WTC11 (cell line): ENCODE measurements at regions not wholly inside any gene's neighbourhood (a gene's known extent, or its start where the extent isn't known, plus 50 kb on each side); places are given as distances from the start of the nearest gene placed in this dataset.

ENCODE experiments used
- ATAC-seq: fragments of 200-7000 bp; cut with Tn5 transposase; 2 replicates; pipeline ENCODE4 v1.10.0; 2021; ENCODE audit warnings: mild to moderate bottlenecking, moderate library complexity
- CTCF ChIA-PET: fragments of 300-600 bp; sonication (Branson Sonifier 250); formaldehyde crosslinking; loops from one replicate; lab custom pipeline; 2021; ENCODE audit warnings: antibody characterized with exemption; lab: Charles Lee
- POLR2A ChIA-PET: fragments of 350-600 bp; sonication (Branson Sonifier 250); formaldehyde crosslinking; loops from one replicate; lab custom pipeline; 2021; ENCODE audit warnings: antibody characterized with exemption; lab: Charles Lee
- DNase-seq: peaks from one replicate; pipeline ENCODE4 v3.0.0; 2021; ENCODE audit warnings: low spot score
- H3K27ac Mint-ChIP-seq: 2 replicates; pipeline ENCODE4 v1.8.0; 2021; ENCODE audit warnings: mixed read lengths
- H3K27me3 Mint-ChIP-seq: 2 replicates; pipeline ENCODE4 v1.8.0; 2021; ENCODE audit warnings: low read depth, mild to moderate bottlenecking, moderate library complexity, mixed read lengths
- H3K36me3 Mint-ChIP-seq: 2 replicates; pipeline ENCODE4 v1.8.0; 2021; ENCODE audit warnings: mixed read lengths
- H3K4me1 Mint-ChIP-seq: 2 replicates; pipeline ENCODE4 v1.8.0; 2022; ENCODE audit warnings: mixed read lengths
- H3K4me3 Mint-ChIP-seq: 2 replicates; pipeline ENCODE4 v1.8.0; 2021; ENCODE audit warnings: mild to moderate bottlenecking, moderate library complexity, mixed read lengths
- H3K9me3 Mint-ChIP-seq: 2 replicates; pipeline ENCODE4 v1.8.0; 2021; ENCODE audit warnings: mixed read lengths
- CREM ChIP-seq: sonication (generic); formaldehyde crosslinking; IDR thresholded peaks from 2 replicates; pipeline ENCODE4 v1.8.1; 2022; ENCODE audit warnings: mild to moderate bottlenecking, missing genetic modification reagents, moderate library complexity
- FOXP1 ChIP-seq: sonication (generic); formaldehyde crosslinking; IDR thresholded peaks from 2 replicates; pipeline ENCODE4 v1.8.0; 2022; ENCODE audit warnings: missing genetic modification reagents, mild to moderate bottlenecking, moderate library complexity, borderline replicate concordance
- OVOL2 ChIP-seq: fragments of 250-450 bp; sonication (Bioruptor Pico); IDR thresholded peaks from 2 replicates; pipeline ENCODE4 v1.9.0; 2021; ENCODE audit warnings: mild to moderate bottlenecking, borderline replicate concordance
- PRRX2 ChIP-seq: fragments of 250-450 bp; sonication (Bioruptor Pico); IDR thresholded peaks from 2 replicates; pipeline ENCODE4 v1.8.0; 2021; ENCODE audit warnings: mild to moderate bottlenecking
- RELA ChIP-seq: sonication (generic); formaldehyde crosslinking; IDR thresholded peaks from 2 replicates; pipeline ENCODE4 v1.8.1; 2022; ENCODE audit warnings: missing genetic modification reagents, mild to moderate bottlenecking, borderline replicate concordance
- SOX15 ChIP-seq: fragments of 250-450 bp; sonication (Bioruptor Pico); IDR thresholded peaks from 2 replicates; pipeline ENCODE4 v1.9.0; 2021; ENCODE audit warnings: mild to moderate bottlenecking
- ZBTB21 ChIP-seq: sonication (generic); formaldehyde crosslinking; IDR thresholded peaks from 2 replicates; pipeline ENCODE4 v1.8.1; 2023; ENCODE audit warnings: mild to moderate bottlenecking, missing genetic modification reagents, borderline replicate concordance
- ZNF138 ChIP-seq: sonication (generic); formaldehyde crosslinking; conservative IDR thresholded peaks from 2 replicates; pipeline ENCODE4 v1.8.1; 2022; ENCODE audit warnings: mild to moderate bottlenecking, moderate library complexity, missing genetic modification reagents
- ZNF263 ChIP-seq: sonication (generic); formaldehyde crosslinking; IDR thresholded peaks from 2 replicates; pipeline ENCODE4 v1.8.1; 2022; ENCODE audit warnings: low read depth, mild to moderate bottlenecking, moderate library complexity, missing genetic modification reagents
- ZNF416 ChIP-seq: fragments of 250-450 bp; sonication (Bioruptor Pico); IDR thresholded peaks from 2 replicates; pipeline ENCODE4 v1.9.0; 2021; ENCODE audit warnings: mild to moderate bottlenecking, inconsistent platforms
- TF ChIP-seq, protein P1 (sequence below): sonication (generic); formaldehyde crosslinking; IDR thresholded peaks from 2 replicates; pipeline ENCODE4 v1.8.1; 2023; ENCODE audit warnings: mild to moderate bottlenecking, missing genetic modification reagents, moderate library complexity
- TF ChIP-seq, protein P2 (sequence below): fragments of 250-450 bp; sonication (Bioruptor Pico); IDR thresholded peaks from 2 replicates; pipeline ENCODE4 v2.1.2; 2022; ENCODE audit warnings: mild to moderate bottlenecking, moderate library complexity
- TF ChIP-seq, protein P3 (sequence below): sonication (generic); formaldehyde crosslinking; IDR thresholded peaks from 2 replicates; pipeline ENCODE4 v1.8.0; 2023; ENCODE audit warnings: missing genetic modification reagents
- TF ChIP-seq, protein P4 (sequence below): sonication (generic); formaldehyde crosslinking; IDR thresholded peaks from 2 replicates; pipeline ENCODE4 v1.8.1; 2023; ENCODE audit warnings: mild to moderate bottlenecking, missing genetic modification reagents
- TF ChIP-seq, protein P5 (sequence below): sonication (generic); formaldehyde crosslinking; conservative IDR thresholded peaks from 2 replicates; pipeline ENCODE4 v1.8.1; 2023; ENCODE audit warnings: mild to moderate bottlenecking, low read depth, missing genetic modification reagents, moderate library complexity
- TF ChIP-seq, protein P6 (sequence below): fragments of 250-450 bp; sonication (Bioruptor Pico); IDR thresholded peaks from 2 replicates; pipeline ENCODE4 v1.9.0; 2021; ENCODE audit warnings: mild to moderate bottlenecking

DNA sequence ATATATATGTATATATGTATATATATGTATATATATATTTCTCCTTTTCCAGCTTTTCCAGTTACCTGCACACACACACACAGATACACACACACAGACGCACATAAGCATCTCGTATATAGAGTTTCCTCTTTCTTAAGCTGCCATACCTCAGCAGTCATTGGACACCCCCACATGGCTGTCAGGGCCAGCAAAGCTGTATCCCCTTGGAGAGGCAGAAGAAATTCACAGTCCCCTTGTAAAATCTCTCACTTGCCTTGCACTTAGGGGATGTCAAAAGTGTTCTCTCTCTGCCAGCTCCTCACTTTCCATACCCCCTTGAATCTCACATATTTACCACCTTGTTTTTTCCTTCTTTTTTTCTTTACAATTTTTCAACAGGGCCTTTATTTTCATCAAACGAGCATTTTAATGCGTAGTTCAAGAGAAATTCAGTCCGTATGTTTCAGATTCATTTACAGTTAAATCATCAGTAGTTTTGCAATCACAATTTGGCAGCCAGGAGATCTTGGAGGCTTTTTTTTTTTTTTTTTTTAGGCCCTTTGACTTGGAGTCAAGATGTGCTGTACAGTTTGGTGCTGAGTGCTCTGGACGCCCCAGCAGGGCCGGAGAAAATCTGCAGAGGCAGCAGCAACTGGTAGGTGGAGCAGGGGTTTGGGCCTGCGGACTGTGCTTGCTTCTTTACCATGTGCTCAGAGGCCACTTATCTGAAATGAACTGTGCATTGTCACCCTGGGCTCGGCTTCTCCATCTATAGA, 244.9 kb upstream of the KLF4 start:
- no peak overlapping the region for H3K27ac Mint-ChIP-seq
- H3K36me3 Mint-ChIP-seq = no peaks in the 10 kb centered on the region
- no peaks in the 10 kb centered on the region; the same call in 1 of the 2 replicates for H3K27me3 Mint-ChIP-seq
- CTCF ChIA-PET = no interaction called here
- DNase-seq (no peak), ATAC-seq (no peak)
- peaks cover 9% of the 10 kb centered on the region for H3K4me1 Mint-ChIP-seq
- POLR2A ChIA-PET = interaction anchor here (0.7 kb wide), 1 partner anchor 98 kb away, joined by 8 read pairs; no protein-coding TSS in a partner anchor
- no peaks in the 10 kb centered on the region for H3K9me3 Mint-ChIP-seq
- TF ChIP-seq, protein P1, sequence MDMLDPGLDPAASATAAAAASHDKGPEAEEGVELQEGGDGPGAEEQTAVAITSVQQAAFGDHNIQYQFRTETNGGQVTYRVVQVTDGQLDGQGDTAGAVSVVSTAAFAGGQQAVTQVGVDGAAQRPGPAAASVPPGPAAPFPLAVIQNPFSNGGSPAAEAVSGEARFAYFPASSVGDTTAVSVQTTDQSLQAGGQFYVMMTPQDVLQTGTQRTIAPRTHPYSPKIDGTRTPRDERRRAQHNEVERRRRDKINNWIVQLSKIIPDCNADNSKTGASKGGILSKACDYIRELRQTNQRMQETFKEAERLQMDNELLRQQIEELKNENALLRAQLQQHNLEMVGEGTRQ (CRISPR knock-in tag) = no peak
- TF ChIP-seq OVOL2 (CRISPR knock-in tag) (no peak), FOXP1 (CRISPR knock-in tag) (no peak)
- TF ChIP-seq, protein P2, sequence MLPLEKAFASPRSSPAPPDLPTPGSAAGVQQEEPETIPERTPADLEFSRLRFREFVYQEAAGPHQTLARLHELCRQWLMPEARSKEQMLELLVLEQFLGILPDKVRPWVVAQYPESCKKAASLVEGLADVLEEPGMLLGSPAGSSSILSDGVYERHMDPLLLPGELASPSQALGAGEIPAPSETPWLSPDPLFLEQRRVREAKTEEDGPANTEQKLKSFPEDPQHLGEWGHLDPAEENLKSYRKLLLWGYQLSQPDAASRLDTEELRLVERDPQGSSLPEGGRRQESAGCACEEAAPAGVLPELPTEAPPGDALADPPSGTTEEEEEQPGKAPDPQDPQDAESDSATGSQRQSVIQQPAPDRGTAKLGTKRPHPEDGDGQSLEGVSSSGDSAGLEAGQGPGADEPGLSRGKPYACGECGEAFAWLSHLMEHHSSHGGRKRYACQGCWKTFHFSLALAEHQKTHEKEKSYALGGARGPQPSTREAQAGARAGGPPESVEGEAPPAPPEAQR (CRISPR knock-in tag) = no peak
- no peak overlapping the region for H3K4me3 Mint-ChIP-seq

DNA sequence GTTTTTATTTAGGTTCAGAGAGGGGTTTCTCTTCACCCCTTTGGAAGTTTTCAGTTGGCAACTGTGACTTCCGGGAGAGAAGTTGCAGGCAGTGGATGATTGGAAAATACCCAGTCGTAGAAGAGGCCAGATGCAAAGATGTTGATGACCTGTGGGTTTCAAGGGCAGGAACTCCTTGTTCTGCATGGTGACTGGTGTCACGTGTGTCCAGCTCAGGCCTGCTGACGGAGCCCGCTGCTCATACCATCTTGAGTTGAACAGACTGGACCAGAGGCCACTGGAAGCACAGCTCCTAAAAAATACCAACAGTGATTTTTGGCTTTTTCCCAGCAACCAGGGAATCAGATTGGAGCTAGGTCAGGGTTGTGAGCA, 243.9 kb upstream of the KLF4 start:
- CTCF ChIA-PET = no interaction called here
- POLR2A ChIA-PET = no interaction called here
- H3K4me3 Mint-ChIP-seq = no peak overlapping the region
- H3K36me3 Mint-ChIP-seq = no peaks in the 10 kb centered on the region
- no peak for ATAC-seq
- H3K9me3 Mint-ChIP-seq = no peaks in the 10 kb centered on the region
- no peak overlapping the region for H3K27ac Mint-ChIP-seq
- no peaks in the 10 kb centered on the region for H3K27me3 Mint-ChIP-seq
- H3K4me1 Mint-ChIP-seq = peaks cover 9% of the 10 kb centered on the region
- TF ChIP-seq ZNF263 (CRISPR knock-in tag) (no peak), ZNF416 (CRISPR knock-in tag) (no peak), CREM (CRISPR knock-in tag) (no peak), ZNF138 (no peak), SOX15 (CRISPR knock-in tag) (no peak), RELA (CRISPR knock-in tag) (no peak), PRRX2 (no peak), ZBTB21 (CRISPR knock-in tag) (no peak)
- TF ChIP-seq, protein P3, sequence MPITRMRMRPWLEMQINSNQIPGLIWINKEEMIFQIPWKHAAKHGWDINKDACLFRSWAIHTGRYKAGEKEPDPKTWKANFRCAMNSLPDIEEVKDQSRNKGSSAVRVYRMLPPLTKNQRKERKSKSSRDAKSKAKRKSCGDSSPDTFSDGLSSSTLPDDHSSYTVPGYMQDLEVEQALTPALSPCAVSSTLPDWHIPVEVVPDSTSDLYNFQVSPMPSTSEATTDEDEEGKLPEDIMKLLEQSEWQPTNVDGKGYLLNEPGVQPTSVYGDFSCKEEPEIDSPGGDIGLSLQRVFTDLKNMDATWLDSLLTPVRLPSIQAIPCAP = no peak
- TF ChIP-seq, protein P4, sequence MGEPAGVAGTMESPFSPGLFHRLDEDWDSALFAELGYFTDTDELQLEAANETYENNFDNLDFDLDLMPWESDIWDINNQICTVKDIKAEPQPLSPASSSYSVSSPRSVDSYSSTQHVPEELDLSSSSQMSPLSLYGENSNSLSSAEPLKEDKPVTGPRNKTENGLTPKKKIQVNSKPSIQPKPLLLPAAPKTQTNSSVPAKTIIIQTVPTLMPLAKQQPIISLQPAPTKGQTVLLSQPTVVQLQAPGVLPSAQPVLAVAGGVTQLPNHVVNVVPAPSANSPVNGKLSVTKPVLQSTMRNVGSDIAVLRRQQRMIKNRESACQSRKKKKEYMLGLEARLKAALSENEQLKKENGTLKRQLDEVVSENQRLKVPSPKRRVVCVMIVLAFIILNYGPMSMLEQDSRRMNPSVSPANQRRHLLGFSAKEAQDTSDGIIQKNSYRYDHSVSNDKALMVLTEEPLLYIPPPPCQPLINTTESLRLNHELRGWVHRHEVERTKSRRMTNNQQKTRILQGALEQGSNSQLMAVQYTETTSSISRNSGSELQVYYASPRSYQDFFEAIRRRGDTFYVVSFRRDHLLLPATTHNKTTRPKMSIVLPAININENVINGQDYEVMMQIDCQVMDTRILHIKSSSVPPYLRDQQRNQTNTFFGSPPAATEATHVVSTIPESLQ (CRISPR knock-in tag) = no peak
- TF ChIP-seq, protein P5, sequence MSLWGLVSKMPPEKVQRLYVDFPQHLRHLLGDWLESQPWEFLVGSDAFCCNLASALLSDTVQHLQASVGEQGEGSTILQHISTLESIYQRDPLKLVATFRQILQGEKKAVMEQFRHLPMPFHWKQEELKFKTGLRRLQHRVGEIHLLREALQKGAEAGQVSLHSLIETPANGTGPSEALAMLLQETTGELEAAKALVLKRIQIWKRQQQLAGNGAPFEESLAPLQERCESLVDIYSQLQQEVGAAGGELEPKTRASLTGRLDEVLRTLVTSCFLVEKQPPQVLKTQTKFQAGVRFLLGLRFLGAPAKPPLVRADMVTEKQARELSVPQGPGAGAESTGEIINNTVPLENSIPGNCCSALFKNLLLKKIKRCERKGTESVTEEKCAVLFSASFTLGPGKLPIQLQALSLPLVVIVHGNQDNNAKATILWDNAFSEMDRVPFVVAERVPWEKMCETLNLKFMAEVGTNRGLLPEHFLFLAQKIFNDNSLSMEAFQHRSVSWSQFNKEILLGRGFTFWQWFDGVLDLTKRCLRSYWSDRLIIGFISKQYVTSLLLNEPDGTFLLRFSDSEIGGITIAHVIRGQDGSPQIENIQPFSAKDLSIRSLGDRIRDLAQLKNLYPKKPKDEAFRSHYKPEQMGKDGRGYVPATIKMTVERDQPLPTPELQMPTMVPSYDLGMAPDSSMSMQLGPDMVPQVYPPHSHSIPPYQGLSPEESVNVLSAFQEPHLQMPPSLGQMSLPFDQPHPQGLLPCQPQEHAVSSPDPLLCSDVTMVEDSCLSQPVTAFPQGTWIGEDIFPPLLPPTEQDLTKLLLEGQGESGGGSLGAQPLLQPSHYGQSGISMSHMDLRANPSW (CRISPR knock-in tag) = no peak
- TF ChIP-seq, protein P6, sequence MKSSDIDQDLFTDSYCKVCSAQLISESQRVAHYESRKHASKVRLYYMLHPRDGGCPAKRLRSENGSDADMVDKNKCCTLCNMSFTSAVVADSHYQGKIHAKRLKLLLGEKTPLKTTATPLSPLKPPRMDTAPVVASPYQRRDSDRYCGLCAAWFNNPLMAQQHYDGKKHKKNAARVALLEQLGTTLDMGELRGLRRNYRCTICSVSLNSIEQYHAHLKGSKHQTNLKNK (CRISPR knock-in tag) = no peak
- no peak for DNase-seq
